ENCODE measurements at regions not wholly inside any gene's neighbourhood (a gene's known extent, or its start where the extent isn't known, plus 50 kb on each side); places are given as distances from the start of the nearest gene placed in this dataset.

DNA sequence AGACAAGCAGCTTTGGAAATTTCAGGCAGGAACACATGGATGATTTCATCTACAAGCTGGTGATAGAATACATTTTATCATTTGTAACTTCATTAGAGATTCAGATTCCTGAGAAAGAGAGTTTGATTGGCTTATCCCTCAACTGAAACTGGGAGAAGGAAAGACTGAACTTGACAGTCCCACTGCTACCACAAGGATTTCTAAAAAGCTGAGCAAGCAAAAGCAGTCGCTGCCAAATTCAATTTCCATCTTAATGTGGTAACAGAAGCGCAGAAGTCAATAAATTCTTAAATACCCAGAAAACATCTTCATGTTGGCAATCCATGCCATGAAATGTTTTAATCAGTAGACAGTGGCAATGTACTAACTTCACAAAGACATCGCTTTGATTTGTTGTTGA, 172.1 kb upstream of the DACH1 start:
- Mint-ChIP-seq H3K36me3 (ENCODE audit: low read depth) (no peaks in the 10 kb centered on the region), H3K27ac (no peak overlapping the region), H3K4me1 (ENCODE audit: low read depth) (no peaks in the 10 kb centered on the region), H3K9me3 (peaks cover 4% of the 10 kb centered on the region), H3K4me3 (no peak overlapping the region), H3K27me3 (ENCODE audit: low read depth) (no peaks in the 10 kb centered on the region)
- DNase-seq (ENCODE audit: low spot score) = no peak

DNA sequence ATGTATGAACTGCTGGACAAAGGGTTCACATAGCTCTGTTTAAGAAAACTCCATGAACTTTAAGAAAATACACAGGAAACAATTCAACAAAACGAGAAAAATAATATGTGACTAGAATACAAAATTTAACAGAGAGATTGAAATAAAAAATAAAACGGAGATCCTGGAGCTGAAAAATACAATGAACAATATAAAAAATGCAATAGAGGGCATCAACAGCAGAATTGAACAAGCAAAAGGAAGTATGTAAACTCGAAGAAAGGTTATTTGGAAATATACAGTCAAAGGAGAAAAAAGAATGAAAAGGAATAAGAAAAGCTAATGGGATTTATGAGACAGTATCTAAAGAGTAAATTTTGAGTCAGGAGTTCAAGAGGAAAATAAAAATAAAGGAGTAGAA, 163.0 kb upstream of the DACH1 start:
- no peak overlapping the region for H3K4me3 Mint-ChIP-seq
- H3K27ac Mint-ChIP-seq = no peak overlapping the region
- H3K36me3 Mint-ChIP-seq (ENCODE audit: low read depth) = no peaks in the 10 kb centered on the region
- H3K27me3 Mint-ChIP-seq (ENCODE audit: low read depth) = no peaks in the 10 kb centered on the region
- DNase-seq (ENCODE audit: low spot score) = no peak
- H3K4me1 Mint-ChIP-seq (ENCODE audit: low read depth) = no peaks in the 10 kb centered on the region
- peaks cover 14% of the 10 kb centered on the region for H3K9me3 Mint-ChIP-seq

- DNase-seq (ENCODE audit: low spot score) = no peak
- Mint-ChIP-seq H3K36me3 (ENCODE audit: low read depth) (no peaks in the 10 kb centered on the region), H3K4me1 (ENCODE audit: low read depth) (no peaks in the 10 kb centered on the region), H3K9me3 (peaks cover 21% of the 10 kb centered on the region), H3K27ac (no peak overlapping the region), H3K4me3 (no peak overlapping the region), H3K27me3 (ENCODE audit: low read depth) (no peaks in the 10 kb centered on the region)
Measured at GRCh38 chr13:72025836-72026235, 158.8 kb upstream of the DACH1 start.

DNA sequence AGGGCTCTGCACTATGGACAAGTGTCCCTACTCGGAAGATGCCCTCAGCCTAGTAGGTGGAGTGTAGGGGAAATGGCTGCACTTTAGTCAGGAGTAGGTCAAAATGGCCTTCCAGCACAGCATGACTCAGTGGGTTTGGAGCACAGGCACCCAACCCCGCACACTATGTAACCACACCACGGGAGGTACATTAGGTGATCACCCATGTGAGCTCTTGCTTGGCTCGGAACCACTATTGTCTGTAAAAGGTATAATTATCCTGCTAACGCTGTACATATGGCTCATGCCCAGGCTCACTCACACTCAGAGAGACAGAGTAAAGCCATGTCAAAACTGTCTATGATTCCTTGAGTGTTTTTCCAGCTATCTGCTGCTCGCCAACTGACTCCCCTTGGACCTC, 156.9 kb upstream of the DACH1 start:
- H3K4me1 Mint-ChIP-seq (ENCODE audit: low read depth) = no peaks in the 10 kb centered on the region
- no peaks in the 10 kb centered on the region for H3K36me3 Mint-ChIP-seq (ENCODE audit: low read depth)
- H3K9me3 Mint-ChIP-seq = peaks cover 9% of the 10 kb centered on the region
- H3K4me3 Mint-ChIP-seq = no peak overlapping the region
- DNase-seq (ENCODE audit: low spot score) = no peak
- H3K27me3 Mint-ChIP-seq (ENCODE audit: low read depth) = no peaks in the 10 kb centered on the region
- no peak overlapping the region for H3K27ac Mint-ChIP-seq

GRCh38 chr13:72005455-72005854, 138.5 kb upstream of the DACH1 start:
- Mint-ChIP-seq H3K9me3 (peaks cover 7% of the 10 kb centered on the region), H3K27me3 (ENCODE audit: low read depth) (no peaks in the 10 kb centered on the region), H3K4me1 (ENCODE audit: low read depth) (no peaks in the 10 kb centered on the region), H3K36me3 (ENCODE audit: low read depth) (no peaks in the 10 kb centered on the region), H3K4me3 (no peak overlapping the region), H3K27ac (no peak overlapping the region)
- DNase-seq (ENCODE audit: low spot score) = no peak

- no peak for DNase-seq (ENCODE audit: low spot score)
- Mint-ChIP-seq H3K36me3 (ENCODE audit: low read depth) (no peaks in the 10 kb centered on the region), H3K4me1 (ENCODE audit: low read depth) (no peaks in the 10 kb centered on the region), H3K27ac (no peak overlapping the region), H3K9me3 (peaks cover 7% of the 10 kb centered on the region), H3K4me3 (no peak overlapping the region), H3K27me3 (ENCODE audit: low read depth) (no peaks in the 10 kb centered on the region)
Measured at GRCh38 chr13:72004784-72005374, 137.9 kb upstream of the DACH1 start.

DNA sequence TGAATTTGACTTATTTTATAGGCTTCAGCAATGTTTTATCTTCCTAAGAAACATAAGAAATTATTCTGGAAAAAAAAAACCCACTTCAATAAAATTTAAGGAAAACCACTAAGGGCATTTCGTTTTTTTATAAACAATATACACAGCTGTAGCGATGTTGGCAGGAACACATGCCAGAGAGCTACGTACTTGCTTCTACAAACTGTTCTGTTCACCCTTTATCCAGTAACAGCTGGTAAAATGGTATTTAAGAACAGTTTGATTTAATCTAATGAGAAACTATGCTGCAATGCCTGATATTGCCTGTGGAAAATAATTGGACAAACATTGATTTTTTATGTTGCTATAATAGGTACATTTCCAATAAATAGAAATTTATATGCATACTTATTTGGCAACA, 137.2 kb upstream of the DACH1 start:
- Mint-ChIP-seq H3K9me3 (peaks cover 9% of the 10 kb centered on the region), H3K4me3 (no peak overlapping the region), H3K27ac (no peak overlapping the region), H3K36me3 (ENCODE audit: low read depth) (no peaks in the 10 kb centered on the region), H3K27me3 (ENCODE audit: low read depth) (no peaks in the 10 kb centered on the region), H3K4me1 (ENCODE audit: low read depth) (no peaks in the 10 kb centered on the region)
- no peak for DNase-seq (ENCODE audit: low spot score)

GRCh38 chr13:71998223-71998622, 131.2 kb upstream of the DACH1 start:
- no peak overlapping the region for H3K4me3 Mint-ChIP-seq
- no peak for DNase-seq (ENCODE audit: low spot score)
- no peak overlapping the region for H3K27ac Mint-ChIP-seq

DNA sequence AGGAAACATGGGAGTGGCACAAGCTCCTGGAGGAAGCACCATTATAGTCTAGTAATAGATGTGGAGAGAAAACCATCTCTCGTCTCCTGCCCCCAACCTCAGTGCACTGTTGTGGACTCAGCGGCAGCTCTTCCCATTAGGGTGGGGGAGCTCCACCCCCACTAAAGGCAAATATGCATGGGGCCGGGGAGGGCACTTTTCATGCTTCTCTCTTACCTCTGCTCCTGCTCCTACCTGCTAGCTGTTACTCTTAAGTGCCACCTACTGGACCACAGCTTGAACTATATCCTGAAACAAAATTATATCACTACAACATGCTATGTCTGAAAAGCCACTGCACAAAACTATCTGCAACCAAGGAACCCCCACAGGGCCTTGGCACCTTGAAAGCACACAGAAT, 112.6 kb upstream of the DACH1 start:
- Mint-ChIP-seq H3K9me3 (no peaks in the 10 kb centered on the region), H3K4me3 (no peak overlapping the region), H3K27me3 (ENCODE audit: low read depth) (no peaks in the 10 kb centered on the region), H3K4me1 (ENCODE audit: low read depth) (no peaks in the 10 kb centered on the region), H3K36me3 (ENCODE audit: low read depth) (no peaks in the 10 kb centered on the region), H3K27ac (no peak overlapping the region)
- DNase-seq (ENCODE audit: low spot score) = no peak

More at GRCh38 chr13:71998223-71998622, 131.2 kb upstream of the DACH1 start:
- Mint-ChIP-seq H3K27me3 (ENCODE audit: low read depth) (no peaks in the 10 kb centered on the region), H3K4me1 (ENCODE audit: low read depth) (no peaks in the 10 kb centered on the region), H3K36me3 (ENCODE audit: low read depth) (no peaks in the 10 kb centered on the region), H3K9me3 (peaks cover 11% of the 10 kb centered on the region)

DNA sequence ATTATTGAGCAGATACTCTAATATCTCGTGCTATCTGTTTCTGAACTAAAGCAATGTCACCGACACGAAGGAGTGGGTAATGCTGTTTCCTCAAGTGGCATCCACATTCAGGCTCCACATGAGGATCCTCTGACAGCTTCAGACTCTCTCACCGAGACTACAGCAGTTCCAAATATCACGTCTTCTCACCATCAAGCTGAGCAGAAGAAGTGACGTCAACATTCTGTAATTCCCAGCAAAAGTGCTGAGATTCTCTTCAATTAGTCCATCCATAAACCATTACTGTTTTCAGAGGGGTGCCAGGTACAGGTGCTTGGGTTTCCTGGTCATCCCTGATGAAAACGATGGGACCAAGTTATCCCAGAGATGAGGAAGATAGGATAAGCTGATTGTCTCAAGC, 110.0 kb upstream of the DACH1 start:
- no peaks in the 10 kb centered on the region for H3K4me1 Mint-ChIP-seq (ENCODE audit: low read depth)
- no peaks in the 10 kb centered on the region for H3K9me3 Mint-ChIP-seq
- H3K27me3 Mint-ChIP-seq (ENCODE audit: low read depth) = no peaks in the 10 kb centered on the region
- no peak for DNase-seq (ENCODE audit: low spot score)
- H3K36me3 Mint-ChIP-seq (ENCODE audit: low read depth) = no peaks in the 10 kb centered on the region
- H3K27ac Mint-ChIP-seq = no peak overlapping the region
- no peak overlapping the region for H3K4me3 Mint-ChIP-seq

- Mint-ChIP-seq H3K4me3 (no peak overlapping the region), H3K27ac (no peak overlapping the region), H3K36me3 (ENCODE audit: low read depth) (no peaks in the 10 kb centered on the region), H3K9me3 (no peaks in the 10 kb centered on the region), H3K27me3 (ENCODE audit: low read depth) (no peaks in the 10 kb centered on the region), H3K4me1 (ENCODE audit: low read depth) (no peaks in the 10 kb centered on the region)
- DNase-seq (ENCODE audit: low spot score) = no peak
Measured at GRCh38 chr13:71967990-71968389, 101.0 kb upstream of the DACH1 start.

DNA sequence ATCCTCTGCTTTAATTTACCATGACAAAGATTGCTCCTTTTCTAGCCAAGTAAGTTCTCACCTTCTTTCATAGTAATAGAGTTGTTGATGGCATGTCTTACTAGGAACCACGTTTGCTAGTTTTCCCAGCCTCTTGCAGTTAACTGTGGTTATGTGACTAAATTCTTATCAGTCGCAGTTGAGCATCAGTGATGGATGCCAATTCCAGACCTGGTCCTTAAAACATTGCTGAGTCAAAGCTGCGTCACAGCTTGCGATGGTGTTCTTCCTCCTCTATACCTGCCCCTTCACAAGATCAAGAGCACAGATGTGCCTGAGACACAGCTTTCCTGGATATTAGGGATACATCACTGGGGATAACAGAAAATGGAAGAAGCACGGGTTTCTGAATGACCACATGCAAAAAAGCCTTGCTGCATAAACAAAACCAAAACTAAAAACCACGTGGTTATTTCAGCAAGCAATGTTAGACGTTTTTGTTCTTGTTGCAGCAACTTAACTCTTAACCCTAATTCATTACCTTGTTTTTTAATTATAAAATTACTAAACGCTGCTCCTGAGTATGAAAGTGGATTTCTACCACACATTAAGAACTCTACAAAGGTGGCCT, 97.6 kb upstream of the DACH1 start:
- no peak for DNase-seq (ENCODE audit: low spot score)
- Mint-ChIP-seq H3K27me3 (ENCODE audit: low read depth) (no peaks in the 10 kb centered on the region), H3K36me3 (ENCODE audit: low read depth) (no peaks in the 10 kb centered on the region), H3K4me3 (peak overlapping the region; percentile 35), H3K27ac (no peak overlapping the region), H3K4me1 (ENCODE audit: low read depth) (no peaks in the 10 kb centered on the region), H3K9me3 (no peaks in the 10 kb centered on the region)

DNA sequence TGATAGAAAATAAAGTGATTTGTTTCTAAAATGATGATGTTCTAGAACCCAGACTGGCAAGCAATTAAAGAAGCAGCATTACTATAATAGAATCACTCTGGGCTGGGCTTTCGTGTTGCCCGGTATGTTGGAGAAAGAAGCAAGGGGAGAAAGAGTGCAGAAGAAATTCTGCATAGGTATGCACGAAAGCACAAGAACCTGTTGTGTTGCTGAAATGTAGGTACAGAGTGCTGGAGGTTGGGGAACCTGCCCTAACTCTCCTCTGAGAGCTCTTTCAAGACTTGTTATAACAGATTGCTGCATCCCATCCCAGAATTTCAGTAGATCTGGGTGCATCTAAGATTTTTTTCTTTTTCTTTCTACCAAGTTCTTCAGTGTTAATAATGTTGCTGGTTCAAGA, 95.7 kb upstream of the DACH1 start:
- Mint-ChIP-seq H3K4me1 (ENCODE audit: low read depth) (no peaks in the 10 kb centered on the region), H3K27me3 (ENCODE audit: low read depth) (no peaks in the 10 kb centered on the region), H3K9me3 (no peaks in the 10 kb centered on the region), H3K36me3 (ENCODE audit: low read depth) (no peaks in the 10 kb centered on the region), H3K4me3 (no peak overlapping the region), H3K27ac (no peak overlapping the region)
- DNase-seq (ENCODE audit: low spot score) = no peak

DNA sequence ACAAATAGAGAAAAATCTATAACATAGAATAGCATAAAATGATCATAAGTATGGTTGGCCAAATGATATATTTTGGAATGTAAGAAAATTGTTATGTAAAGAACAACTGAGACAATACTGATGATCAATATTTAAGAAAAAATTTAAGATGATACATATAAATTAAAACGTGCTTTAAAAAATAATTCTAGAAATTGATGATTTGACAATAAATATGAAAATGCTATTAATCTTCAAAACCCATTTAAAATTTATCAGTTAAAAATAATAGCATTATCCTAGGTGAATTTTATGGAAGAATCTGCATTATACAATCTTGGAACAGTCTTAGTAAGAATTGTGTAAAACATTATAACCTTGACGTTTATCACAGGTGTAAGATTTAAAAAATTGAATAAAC, 95.1 kb upstream of the DACH1 start:
- DNase-seq (ENCODE audit: low spot score) = no peak
- Mint-ChIP-seq H3K4me3 (no peak overlapping the region), H3K4me1 (ENCODE audit: low read depth) (no peaks in the 10 kb centered on the region), H3K36me3 (ENCODE audit: low read depth) (no peaks in the 10 kb centered on the region), H3K9me3 (no peaks in the 10 kb centered on the region), H3K27ac (no peak overlapping the region), H3K27me3 (ENCODE audit: low read depth) (no peaks in the 10 kb centered on the region)

DNA sequence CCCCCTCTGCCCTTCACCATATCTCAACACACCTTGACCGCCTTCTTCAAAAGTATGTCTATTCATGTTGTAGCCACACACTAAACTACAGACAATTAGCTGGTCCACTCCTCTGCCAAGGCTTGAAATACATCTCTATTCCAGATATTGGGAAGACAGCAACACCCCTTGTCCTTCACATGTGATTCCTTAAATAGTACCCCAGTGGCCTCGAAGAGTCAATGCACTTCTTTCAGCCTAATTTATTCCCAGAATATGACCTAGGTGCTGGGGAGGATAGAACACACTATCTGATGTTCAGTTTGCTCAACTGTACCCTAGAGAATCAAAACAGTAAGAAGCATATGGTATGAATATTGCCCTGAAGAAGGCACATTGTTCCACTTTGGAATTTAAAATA, 82.4 kb upstream of the DACH1 start:
- no peaks in the 10 kb centered on the region for H3K4me1 Mint-ChIP-seq (ENCODE audit: low read depth)
- H3K27ac Mint-ChIP-seq = no peak overlapping the region
- DNase-seq (ENCODE audit: low spot score) = no peak
- H3K9me3 Mint-ChIP-seq = no peaks in the 10 kb centered on the region
- H3K4me3 Mint-ChIP-seq = no peak overlapping the region
- H3K27me3 Mint-ChIP-seq (ENCODE audit: low read depth) = no peaks in the 10 kb centered on the region
- H3K36me3 Mint-ChIP-seq (ENCODE audit: low read depth) = no peaks in the 10 kb centered on the region
